ACC112 (cell line): ENCODE measurements at regions not wholly inside any gene's neighbourhood (a gene's known extent, or its start where the extent isn't known, plus 50 kb on each side); places are given as distances from the start of the nearest gene placed in this dataset.

ENCODE experiments used
- H2AFZ ChIP-seq: fragments of 200-600 bp; sonication (generic); one replicate; pipeline ENCODE4 v1.6.0; 2017; ENCODE audit warnings: antibody characterized with exemption, low read length; ENCODE audit not compliant: unreplicated experiment
- H3K27ac ChIP-seq: fragments of 200-600 bp; sonication (generic); 2 replicates; pipeline ENCODE4 v1.5.1; 2014; ENCODE audit warnings: low read depth, mild to moderate bottlenecking, antibody characterized with exemption, low read length, moderate library complexity
- H3K27me3 ChIP-seq: fragments of 200-600 bp; sonication (generic); 2 replicates; pipeline ENCODE4 v1.6.1; 2014; ENCODE audit warnings: mild to moderate bottlenecking, antibody characterized with exemption, low read length, moderate library complexity, mixed read lengths; ENCODE audit not compliant: insufficient read depth
- H3K36me3 ChIP-seq: fragments of 200-600 bp; sonication (generic); 2 replicates; pipeline ENCODE4 v1.6.1; 2016; ENCODE audit warnings: mild to moderate bottlenecking, antibody characterized with exemption, low read length, moderate library complexity, mixed read lengths; ENCODE audit not compliant: insufficient read depth
- H3K4me1 ChIP-seq: fragments of 200-600 bp; sonication (generic); one replicate; pipeline ENCODE4 v1.6.1; 2016; ENCODE audit warnings: low read length, mixed read lengths; ENCODE audit not compliant: insufficient read depth, unreplicated experiment, control insufficient read depth
- H3K4me3 ChIP-seq: fragments of 200-600 bp; sonication (generic); 2 replicates; pipeline ENCODE4 v1.5.1; 2014; ENCODE audit warnings: mild to moderate bottlenecking, low read depth, low read length
- H3K79me2 ChIP-seq: fragments of 200-600 bp; sonication (generic); one replicate; pipeline ENCODE4 v1.6.0; 2016; ENCODE audit warnings: low read length; ENCODE audit not compliant: control insufficient read depth, unreplicated experiment, insufficient read depth

GRCh38 chr6:22082218-22082617 is 214.6 kb downstream of the PRL start:
- Histone ChIP-seq H3K27me3 (no peaks in the 10 kb centered on the region), H2AFZ (no peak overlapping the region), H3K4me1 (peaks cover 2% of the 10 kb centered on the region), H3K4me3 (no peak overlapping the region), H3K36me3 (no peaks in the 10 kb centered on the region), H3K27ac (no peak overlapping the region), H3K79me2 (no peaks in the 10 kb centered on the region)

DNA sequence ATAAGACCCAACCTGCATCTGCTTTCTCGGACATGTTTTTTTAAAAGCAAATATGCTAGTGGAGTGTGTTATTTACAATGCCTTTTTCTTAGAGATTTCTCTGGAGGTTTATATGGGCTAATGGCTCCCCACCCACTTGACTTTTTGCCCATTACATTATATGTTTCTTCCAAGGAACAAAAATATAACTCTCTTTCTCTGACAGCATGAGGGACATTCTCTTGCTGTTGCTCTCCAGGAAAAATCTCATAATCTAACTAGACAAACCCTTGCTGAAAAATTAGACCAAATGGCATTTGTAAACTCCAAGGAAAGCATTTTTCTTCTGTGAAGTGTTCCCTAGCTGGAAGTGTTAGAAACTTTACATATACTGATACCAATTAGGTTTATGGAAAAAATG is 213.7 kb downstream of the PRL start:
- H3K79me2 ChIP-seq: no peaks in the 10 kb centered on the region
- no peak overlapping the region for H3K4me3 ChIP-seq
- H3K27me3 ChIP-seq: no peaks in the 10 kb centered on the region
- peaks cover 2% of the 10 kb centered on the region for H3K4me1 ChIP-seq
- no peaks in the 10 kb centered on the region for H3K36me3 ChIP-seq
- no peak overlapping the region for H2AFZ ChIP-seq
- no peak overlapping the region for H3K27ac ChIP-seq

GRCh38 chr6:22087960-22088706 is 208.7 kb downstream of the PRL start:
- no peaks in the 10 kb centered on the region for H3K4me1 ChIP-seq
- no peak overlapping the region for H2AFZ ChIP-seq
- H3K27ac ChIP-seq: no peak overlapping the region
- no peaks in the 10 kb centered on the region for H3K79me2 ChIP-seq
- no peaks in the 10 kb centered on the region for H3K36me3 ChIP-seq
- H3K4me3 ChIP-seq: no peak overlapping the region
- no peaks in the 10 kb centered on the region for H3K27me3 ChIP-seq

GRCh38 chr6:22091424-22091948 is 205.3 kb downstream of the PRL start:
- no peaks in the 10 kb centered on the region for H3K79me2 ChIP-seq
- H3K27ac ChIP-seq: no peak overlapping the region
- no peak overlapping the region for H2AFZ ChIP-seq
- no peak overlapping the region for H3K4me3 ChIP-seq
- H3K36me3 ChIP-seq: no peaks in the 10 kb centered on the region
- no peaks in the 10 kb centered on the region for H3K27me3 ChIP-seq
- no peaks in the 10 kb centered on the region for H3K4me1 ChIP-seq

- H3K4me1 ChIP-seq: no peaks in the 10 kb centered on the region
- no peaks in the 10 kb centered on the region for H3K36me3 ChIP-seq
- H3K79me2 ChIP-seq: no peaks in the 10 kb centered on the region
- H3K27ac ChIP-seq: no peak overlapping the region
- no peaks in the 10 kb centered on the region for H3K27me3 ChIP-seq
- H3K4me3 ChIP-seq: no peak overlapping the region
- H2AFZ ChIP-seq: no peak overlapping the region
Measured at GRCh38 chr6:22095836-22096235, 201.0 kb downstream of the PRL start.

DNA sequence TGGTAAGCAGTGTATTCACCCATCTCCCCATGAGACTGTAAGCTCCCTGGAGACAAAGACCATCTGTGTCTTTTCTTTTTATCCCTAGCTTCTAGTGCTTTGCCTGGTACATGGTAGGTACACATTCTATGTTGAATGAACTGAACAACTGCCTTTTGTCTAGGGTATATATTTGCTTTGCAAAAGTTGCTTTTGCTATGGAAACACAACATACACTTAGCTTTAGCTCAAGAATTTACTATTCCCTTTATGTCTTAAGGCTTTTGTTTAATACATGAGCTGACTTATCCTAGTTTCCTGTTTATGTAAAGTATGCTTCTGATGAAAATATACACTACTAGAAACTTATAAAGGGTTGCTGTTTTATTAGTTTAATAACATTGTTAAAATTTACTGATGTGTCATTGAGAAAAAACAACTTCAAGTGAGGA is 198.2 kb downstream of the PRL start:
- no peaks in the 10 kb centered on the region for H3K36me3 ChIP-seq
- no peak overlapping the region for H2AFZ ChIP-seq
- H3K27me3 ChIP-seq: no peaks in the 10 kb centered on the region
- no peaks in the 10 kb centered on the region for H3K79me2 ChIP-seq
- H3K4me1 ChIP-seq: no peaks in the 10 kb centered on the region
- no peak overlapping the region for H3K4me3 ChIP-seq
- H3K27ac ChIP-seq: no peak overlapping the region

DNA sequence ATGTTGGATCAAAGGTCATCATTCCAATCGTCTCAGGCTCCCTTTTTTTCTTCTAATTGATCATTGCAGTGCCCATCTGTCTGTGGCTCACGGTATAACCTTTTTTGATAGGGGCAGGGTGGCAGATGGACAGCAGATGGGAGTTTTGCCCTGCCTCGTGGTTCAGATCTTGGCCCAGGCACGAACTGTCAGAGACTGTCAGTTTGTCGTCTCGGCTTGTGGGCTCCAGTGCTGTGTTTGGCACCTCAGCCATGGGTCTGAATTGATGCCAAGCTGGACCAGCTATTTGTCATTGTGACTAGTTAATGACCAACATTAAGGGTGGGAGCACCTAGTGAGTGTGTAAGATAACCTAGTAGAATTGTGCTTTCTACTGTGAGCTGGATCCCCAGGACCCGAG is 197.6 kb downstream of the PRL start:
- H3K79me2 ChIP-seq: no peaks in the 10 kb centered on the region
- H3K4me1 ChIP-seq: no peaks in the 10 kb centered on the region
- no peak overlapping the region for H3K4me3 ChIP-seq
- H3K27ac ChIP-seq: no peak overlapping the region
- H3K27me3 ChIP-seq: no peaks in the 10 kb centered on the region
- no peaks in the 10 kb centered on the region for H3K36me3 ChIP-seq
- no peak overlapping the region for H2AFZ ChIP-seq

- Histone ChIP-seq H3K4me3 (no peak overlapping the region), H3K27ac (no peak overlapping the region)
Measured at GRCh38 chr6:22099923-22100322, 196.9 kb downstream of the PRL start.

DNA sequence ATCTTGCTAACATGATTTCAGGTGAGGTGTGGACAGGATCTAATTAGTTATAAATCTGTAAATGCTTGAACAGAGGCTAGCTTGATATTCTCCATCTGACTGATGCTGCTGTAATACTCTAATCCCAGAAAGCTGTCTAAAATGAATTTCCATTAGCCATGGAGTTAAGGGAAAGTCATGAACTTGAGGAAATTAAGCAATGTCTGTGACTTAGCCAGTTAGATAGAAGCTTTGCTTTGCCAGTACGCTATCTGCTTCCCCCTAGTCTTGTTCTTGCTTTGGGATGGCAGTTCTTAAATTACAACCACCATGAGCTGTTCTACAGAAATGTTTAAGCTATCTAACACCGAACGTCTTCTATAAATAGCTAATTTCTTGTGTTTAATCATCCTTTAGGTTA is 195.7 kb downstream of the PRL start:
- Histone ChIP-seq H3K27me3 (no peaks in the 10 kb centered on the region), H3K36me3 (no peaks in the 10 kb centered on the region), H3K79me2 (no peaks in the 10 kb centered on the region), H3K27ac (no peak overlapping the region), H3K4me3 (no peak overlapping the region), H3K4me1 (no peaks in the 10 kb centered on the region), H2AFZ (no peak overlapping the region)

More at GRCh38 chr6:22099923-22100322, 196.9 kb downstream of the PRL start:
- no peaks in the 10 kb centered on the region for H3K79me2 ChIP-seq
- no peaks in the 10 kb centered on the region for H3K27me3 ChIP-seq
- H2AFZ ChIP-seq: no peak overlapping the region
- no peaks in the 10 kb centered on the region for H3K36me3 ChIP-seq
- H3K4me1 ChIP-seq: no peaks in the 10 kb centered on the region

- Histone ChIP-seq H3K27ac (no peak overlapping the region), H3K36me3 (no peaks in the 10 kb centered on the region)
Measured at GRCh38 chr6:22102671-22103070, 194.2 kb downstream of the PRL start.

DNA sequence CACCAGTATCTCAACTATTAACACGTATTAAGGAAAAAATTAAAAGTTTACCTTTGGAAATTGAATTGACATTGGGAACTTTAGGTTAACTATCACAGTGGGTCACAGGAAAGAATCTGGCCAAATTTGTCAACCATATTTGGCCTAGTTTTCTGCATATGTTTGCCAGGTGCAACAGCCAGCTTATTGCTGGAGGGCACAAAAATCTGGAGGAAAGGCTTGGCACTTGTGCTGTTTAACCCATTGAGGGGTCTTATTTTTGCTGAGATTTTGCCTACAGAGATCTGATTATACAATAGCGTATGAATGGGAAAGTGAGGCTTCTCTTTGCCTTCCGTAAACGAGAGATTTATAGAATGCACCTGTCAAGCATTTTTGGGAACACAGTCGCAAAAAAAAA is 190.4 kb downstream of the PRL start:
- Histone ChIP-seq H3K4me3 (no peak overlapping the region), H2AFZ (no peak overlapping the region), H3K36me3 (no peaks in the 10 kb centered on the region), H3K27ac (no peak overlapping the region), H3K79me2 (no peaks in the 10 kb centered on the region), H3K4me1 (no peaks in the 10 kb centered on the region), H3K27me3 (no peaks in the 10 kb centered on the region)

More at GRCh38 chr6:22102671-22103070, 194.2 kb downstream of the PRL start:
- H2AFZ ChIP-seq: no peak overlapping the region
- no peaks in the 10 kb centered on the region for H3K27me3 ChIP-seq
- H3K4me3 ChIP-seq: no peak overlapping the region
- H3K79me2 ChIP-seq: no peaks in the 10 kb centered on the region
- H3K4me1 ChIP-seq: no peaks in the 10 kb centered on the region
